T-cell (primary cell): ENCODE measurements at regions not wholly inside any gene's neighbourhood (a gene's known extent, or its start where the extent isn't known, plus 50 kb on each side); places are given as distances from the start of the nearest gene placed in this dataset.

ENCODE experiments used
- ATAC-seq, 4 experiments: fragments of 200-7000 bp in 3 of 4; fragments of 150-1000 bp in 1 of 4; cut with Tn5 transposase; replicated peaks in 1 of 4; 1 replicate in 3 of 4; 2 replicates in 1 of 4; pipeline ENCODE4 v1.10.0; 2021; ENCODE audit warnings: moderate library complexity in 3 of 4, mild to moderate bottlenecking in 2 of 4, moderate number of reproducible peaks in 1 of 4
- CTCF ChIA-PET, 2 donors: fragments of 300-600 bp; sonication (Branson Sonifier 250); formaldehyde crosslinking; loops; one replicate each; lab custom pipeline; 2022; ENCODE audit warnings: antibody characterized with exemption in 2 of 2; lab: Charles Lee
- POLR2A ChIA-PET, 2 donors: fragments of 300-600 bp; sonication (Branson Sonifier 250); formaldehyde crosslinking; loops; one replicate each; lab custom pipeline; 2022; ENCODE audit warnings: antibody characterized with exemption in 2 of 2; lab: Charles Lee
- DNase-seq, 35 experiments: peaks; one replicate each; pipeline versions ENCODE4 v3.0.0 to v3.0.0-alpha.2; 2013 to 2023
- H3K27ac ChIP-seq: one replicate; pipeline ENCODE4 v1.5.1; 2013; ENCODE audit warnings: low read length
- H3K27me3 ChIP-seq, 2 experiments: replicated peaks in 1 of 2; 1 replicate in 1 of 2; 2 replicates in 1 of 2; pipeline versions ENCODE4 v1.6.1 to v1.7.0; 2013; ENCODE audit warnings: low read length in 1 of 2, mixed read lengths in 1 of 2; ENCODE audit not compliant: control insufficient read depth in 2 of 2, insufficient read depth in 2 of 2; ENCODE audit errors: extremely low read depth in 1 of 2
- H3K36me3 ChIP-seq, 2 donors: 1 replicate in 1 of 2; 2 replicates in 1 of 2; pipeline versions ENCODE4 v1.6.1 to v1.7.0; 2013; ENCODE audit warnings: low read length in 1 of 2; ENCODE audit not compliant: control insufficient read depth in 2 of 2, insufficient read depth in 1 of 2; ENCODE audit errors: extremely low read depth in 1 of 2
- H3K4me1 ChIP-seq, 2 experiments: 1 replicate in 1 of 2; 2 replicates in 1 of 2; pipeline versions ENCODE4 v1.6.1 to v1.7.0; 2013; ENCODE audit warnings: low read length in 2 of 2, mixed read lengths in 1 of 2; ENCODE audit not compliant: insufficient read depth in 2 of 2, control insufficient read depth in 1 of 2; ENCODE audit errors: extremely low read depth in 1 of 2
- H3K4me3 ChIP-seq, 2 donors: 1 replicate in 1 of 2; 2 replicates in 1 of 2; pipeline versions ENCODE4 v1.5.1 to v1.7.0; 2013; ENCODE audit warnings: mild to moderate bottlenecking in 2 of 2, low read length in 1 of 2, moderate library complexity in 1 of 2; ENCODE audit not compliant: control insufficient read depth in 1 of 2; ENCODE audit errors: extremely low read depth in 1 of 2
- H3K9me3 ChIP-seq: 2 replicates; pipeline ENCODE4 v1.7.0; 2013
- H3K27ac Mint-ChIP-seq, 2 donors: one replicate each; pipeline ENCODE4 v1.8.0; 2020 to 2021; ENCODE audit warnings: mild to moderate bottlenecking in 2 of 2, mixed read lengths in 2 of 2
- H3K27me3 Mint-ChIP-seq, 2 donors: one replicate each; pipeline ENCODE4 v1.8.0; 2021 to 2022; ENCODE audit warnings: mixed read lengths in 2 of 2
- H3K36me3 Mint-ChIP-seq: one replicate; pipeline ENCODE4 v1.8.0; 2021; ENCODE audit warnings: mixed read lengths
- H3K4me1 Mint-ChIP-seq, 3 donors: one replicate each; pipeline ENCODE4 v1.8.0; 2020 to 2022; ENCODE audit warnings: mixed read lengths in 3 of 3, mild to moderate bottlenecking in 1 of 3
- H3K4me3 Mint-ChIP-seq, 3 donors: one replicate each; pipeline ENCODE4 v1.8.0; 2020 to 2022; ENCODE audit warnings: mild to moderate bottlenecking in 3 of 3, mixed read lengths in 3 of 3, moderate library complexity in 3 of 3
- H3K9me3 Mint-ChIP-seq, 3 donors: one replicate each; pipeline ENCODE4 v1.8.0; 2020 to 2022; ENCODE audit warnings: mixed read lengths in 3 of 3
- WGBS: methylation state at CpG from one replicate; pipeline ENCODE4 v1.1.5; 2013; ENCODE audit warnings: missing lambda C conversion rate; ENCODE audit not compliant: insufficient coverage; 5-methylcytosine and 5-hydroxymethylcytosine counted together

- DNase-seq (no peak), ATAC-seq (no peak)
- Mint-ChIP-seq H3K36me3 (no peaks in the 10 kb centered on the region), H3K9me3 (peaks cover 0 to 4% (median 0%) of the 10 kb centered on the region in 3 donors), H3K4me1 (peaks cover 0 to 4% (median 0%) of the 10 kb centered on the region in 3 donors), H3K4me3 (no peak overlapping the region), H3K27me3 (no peaks in the 10 kb centered on the region), H3K27ac (no peak overlapping the region)
- ChIA-PET POLR2A (interaction anchor here in 1 of 2 donors (0.5 to 0.6 kb wide), 2 partner anchors 106 to 398 kb away, joined by 4 to 5 read pairs; no protein-coding TSS in a partner anchor), CTCF (interaction anchor here in 1 of 2 donors (0.6 kb wide), 1 partner anchor 13 kb away, joined by 3 read pairs; no protein-coding TSS in a partner anchor)
- H3K4me3 ChIP-seq, result no peak overlapping the region
- no peaks in the 10 kb centered on the region for H3K9me3 ChIP-seq
- H3K27ac ChIP-seq, result no peak overlapping the region
- no peaks in the 10 kb centered on the region for H3K27me3 ChIP-seq
- H3K4me1 ChIP-seq, result no peaks in the 10 kb centered on the region
- H3K36me3 ChIP-seq, result no peaks in the 10 kb centered on the region
Observed at GRCh38 chr3:152095472-152095871, 173.3 kb upstream of the MBNL1 start.

- Mint-ChIP-seq H3K4me3 (no peak overlapping the region), H3K9me3 (peaks cover 0 to 4% (median 0%) of the 10 kb centered on the region in 3 donors), H3K36me3 (no peaks in the 10 kb centered on the region), H3K27me3 (no peaks in the 10 kb centered on the region), H3K27ac (no peak overlapping the region), H3K4me1 (peaks cover 0 to 9% (median 0%) of the 10 kb centered on the region in 3 donors)
- WGBS, result 80% methylated on average over 2 of the region's 5 CpGs
- no peaks in the 10 kb centered on the region for H3K36me3 ChIP-seq
- no peak for ATAC-seq
- H3K27ac ChIP-seq, result no peak overlapping the region
- H3K27me3 ChIP-seq, result no peaks in the 10 kb centered on the region
- H3K4me1 ChIP-seq, result no peaks in the 10 kb centered on the region
- no peak for DNase-seq
- ChIA-PET POLR2A (no interaction called here), CTCF (no interaction called here)
- H3K9me3 ChIP-seq, result no peaks in the 10 kb centered on the region
- no peak overlapping the region for H3K4me3 ChIP-seq
Observed at GRCh38 chr3:152096280-152096906, 172.3 kb upstream of the MBNL1 start.

GRCh38 chr3:152097120-152097519, 171.6 kb upstream of the MBNL1 start:
- Histone ChIP-seq H3K4me3 (no peak overlapping the region), H3K4me1 (no peaks in the 10 kb centered on the region), H3K9me3 (no peaks in the 10 kb centered on the region), H3K36me3 (no peaks in the 10 kb centered on the region), H3K27ac (no peak overlapping the region), H3K27me3 (no peaks in the 10 kb centered on the region)
- H3K4me3 Mint-ChIP-seq, result no peak overlapping the region
- H3K9me3 Mint-ChIP-seq, result peaks cover 0 to 4% (median 0%) of the 10 kb centered on the region in 3 donors
- CTCF ChIA-PET, result interaction anchor here in 1 of 2 donors (0.6 kb wide), 1 partner anchor 934 kb away, joined by 4 read pairs; no protein-coding TSS in a partner anchor
- H3K27ac Mint-ChIP-seq, result no peak overlapping the region
- ATAC-seq (no peak), DNase-seq (no peak)
- H3K4me1 Mint-ChIP-seq, result peaks cover 0 to 7% (median 0%) of the 10 kb centered on the region in 3 donors
- H3K27me3 Mint-ChIP-seq, result no peaks in the 10 kb centered on the region
- WGBS, result 100% methylated on average over 1 of the region's 2 CpGs
- no peaks in the 10 kb centered on the region for H3K36me3 Mint-ChIP-seq
- POLR2A ChIA-PET, result interaction anchor here in 1 of 2 donors (0.5 kb wide), 1 partner anchor 153 kb away, joined by 4 read pairs; no protein-coding TSS in a partner anchor

- H3K4me3 Mint-ChIP-seq, result no peak overlapping the region
- no peaks in the 10 kb centered on the region for H3K4me1 ChIP-seq
- no peak for ATAC-seq
- no CpG with 5 or more reads among the region's 3 CpGs for WGBS
- ChIA-PET CTCF (no interaction called here), POLR2A (interaction anchor here in 1 of 2 donors (0.5 kb wide), 1 partner anchor 154 kb away, joined by 4 read pairs; no protein-coding TSS in a partner anchor)
- DNase-seq, result no peak
- H3K36me3 ChIP-seq, result no peaks in the 10 kb centered on the region
- no peak overlapping the region for H3K27ac Mint-ChIP-seq
- H3K27me3 Mint-ChIP-seq, result no peaks in the 10 kb centered on the region
- H3K27me3 ChIP-seq, result no peaks in the 10 kb centered on the region
- no peak overlapping the region for H3K4me3 ChIP-seq
- peaks cover 0 to 7% (median 0%) of the 10 kb centered on the region in 3 donors for H3K4me1 Mint-ChIP-seq
- peaks cover 0 to 4% (median 0%) of the 10 kb centered on the region in 3 donors for H3K9me3 Mint-ChIP-seq
- no peaks in the 10 kb centered on the region for H3K9me3 ChIP-seq
- no peak overlapping the region for H3K27ac ChIP-seq
- no peaks in the 10 kb centered on the region for H3K36me3 Mint-ChIP-seq
Observed at GRCh38 chr3:152097770-152098169, 171.0 kb upstream of the MBNL1 start.

GRCh38 chr3:152100491-152101132, 168.1 kb upstream of the MBNL1 start:
- H3K27ac Mint-ChIP-seq, result no peak overlapping the region
- CTCF ChIA-PET, result interaction anchor here in 1 of 2 donors (1.0 kb wide), 1 partner anchor 276 kb away, joined by 3 read pairs; no protein-coding TSS in a partner anchor
- H3K27me3 ChIP-seq, result no peaks in the 10 kb centered on the region
- no peaks in the 10 kb centered on the region for H3K36me3 Mint-ChIP-seq
- no peaks in the 10 kb centered on the region for H3K4me1 ChIP-seq
- peak in 1 of 4 experiments; percentile 16 for ATAC-seq
- peaks cover 0 to 9% (median 0%) of the 10 kb centered on the region in 3 donors for H3K4me1 Mint-ChIP-seq
- H3K4me3 Mint-ChIP-seq, result no peak overlapping the region
- peak in 10 of 35 experiments; percentile 1 to 41 (median 8) for DNase-seq
- H3K27me3 Mint-ChIP-seq, result no peaks in the 10 kb centered on the region
- POLR2A ChIA-PET, result no interaction called here
- H3K9me3 ChIP-seq, result no peaks in the 10 kb centered on the region
- no peaks in the 10 kb centered on the region for H3K36me3 ChIP-seq
- H3K4me3 ChIP-seq, result no peak overlapping the region
- H3K27ac ChIP-seq, result no peak overlapping the region
- WGBS, result 100% methylated on average over 1 of the region's 3 CpGs
- no peaks in the 10 kb centered on the region for H3K9me3 Mint-ChIP-seq

GRCh38 chr3:152102410-152102809, 166.3 kb upstream of the MBNL1 start:
- H3K4me1 Mint-ChIP-seq, result peaks cover 0 to 9% (median 0%) of the 10 kb centered on the region in 3 donors
- POLR2A ChIA-PET, result no interaction called here
- no peaks in the 10 kb centered on the region for H3K27me3 Mint-ChIP-seq

More at GRCh38 chr3:152102410-152102809, 166.3 kb upstream of the MBNL1 start:
- 100% methylated on average over 1 of the region's 7 CpGs for WGBS
- H3K27ac Mint-ChIP-seq, result no peak overlapping the region
- Histone ChIP-seq H3K36me3 (no peaks in the 10 kb centered on the region), H3K4me1 (no peaks in the 10 kb centered on the region), H3K4me3 (no peak overlapping the region), H3K27me3 (no peaks in the 10 kb centered on the region), H3K9me3 (no peaks in the 10 kb centered on the region), H3K27ac (no peak overlapping the region)
- DNase-seq (no peak), ATAC-seq (no peak)
- H3K4me3 Mint-ChIP-seq, result no peak overlapping the region
- H3K9me3 Mint-ChIP-seq, result no peaks in the 10 kb centered on the region
- H3K36me3 Mint-ChIP-seq, result no peaks in the 10 kb centered on the region
- CTCF ChIA-PET, result no interaction called here
